ENCODE measurements at regions not wholly inside any gene's neighbourhood (a gene's known extent, or its start where the extent isn't known, plus 50 kb on each side); places are given as distances from the start of the nearest gene placed in this dataset.

DNA sequence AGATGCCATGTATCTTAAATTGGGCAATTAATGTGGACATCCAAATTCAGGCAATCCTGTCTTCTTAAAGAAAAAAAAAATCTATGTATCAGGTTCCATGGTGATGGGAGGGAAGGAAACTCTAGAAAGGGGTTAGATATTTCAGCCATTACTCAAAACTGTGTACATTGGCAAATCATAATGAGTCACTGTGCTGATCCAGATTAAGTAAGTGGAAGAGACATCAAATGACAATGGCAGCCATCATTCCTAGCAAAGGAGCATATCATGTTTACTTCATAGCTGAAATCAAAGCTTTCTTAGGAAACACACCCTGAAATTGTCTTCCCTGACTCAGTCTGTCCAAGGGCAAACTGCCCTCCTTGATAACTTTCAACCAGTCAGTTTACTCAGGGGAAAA, 713.3 kb upstream of the GBE1 start:
- TF ChIP-seq, protein P1, sequence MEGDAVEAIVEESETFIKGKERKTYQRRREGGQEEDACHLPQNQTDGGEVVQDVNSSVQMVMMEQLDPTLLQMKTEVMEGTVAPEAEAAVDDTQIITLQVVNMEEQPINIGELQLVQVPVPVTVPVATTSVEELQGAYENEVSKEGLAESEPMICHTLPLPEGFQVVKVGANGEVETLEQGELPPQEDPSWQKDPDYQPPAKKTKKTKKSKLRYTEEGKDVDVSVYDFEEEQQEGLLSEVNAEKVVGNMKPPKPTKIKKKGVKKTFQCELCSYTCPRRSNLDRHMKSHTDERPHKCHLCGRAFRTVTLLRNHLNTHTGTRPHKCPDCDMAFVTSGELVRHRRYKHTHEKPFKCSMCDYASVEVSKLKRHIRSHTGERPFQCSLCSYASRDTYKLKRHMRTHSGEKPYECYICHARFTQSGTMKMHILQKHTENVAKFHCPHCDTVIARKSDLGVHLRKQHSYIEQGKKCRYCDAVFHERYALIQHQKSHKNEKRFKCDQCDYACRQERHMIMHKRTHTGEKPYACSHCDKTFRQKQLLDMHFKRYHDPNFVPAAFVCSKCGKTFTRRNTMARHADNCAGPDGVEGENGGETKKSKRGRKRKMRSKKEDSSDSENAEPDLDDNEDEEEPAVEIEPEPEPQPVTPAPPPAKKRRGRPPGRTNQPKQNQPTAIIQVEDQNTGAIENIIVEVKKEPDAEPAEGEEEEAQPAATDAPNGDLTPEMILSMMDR (IDR thresholded peaks at IDR 0.05; ENCODE audit: insufficient read depth, low read length), result no peak
- no peak for TF ChIP-seq POLR2AphosphoS5 (IDR thresholded peaks at IDR 0.05; ENCODE audit: low read depth)
- TF ChIP-seq GABPA (IDR thresholded peaks at IDR 0.05; ENCODE audit: low read depth), result no peak

Data from HL-60 (cell line).